Activated naive CD8-positive, alpha-beta T cell treated with anti-CD3 and anti-CD28 coated beads for 36 hours (primary cell): ENCODE measurements at regions not wholly inside any gene's neighbourhood (a gene's known extent, or its start where the extent isn't known, plus 50 kb on each side); places are given as distances from the start of the nearest gene placed in this dataset.
"Not testable (repeated sequence)": the region's sequence is repeated elsewhere in the genome, so short reads cannot be mapped to it uniquely, and the experiment has no call there.

Experiments
- DNase-seq: peaks from one replicate; pipeline ENCODE4 v3.0.0; 2021
- H3K27ac Mint-ChIP-seq: one replicate; pipeline ENCODE4 v1.8.0; 2022; ENCODE audit warnings: mild to moderate bottlenecking, moderate library complexity, mixed read lengths
- H3K27me3 Mint-ChIP-seq: one replicate; pipeline ENCODE4 v1.8.0; 2022; ENCODE audit warnings: mild to moderate bottlenecking, mixed read lengths
- H3K36me3 Mint-ChIP-seq: one replicate; pipeline ENCODE4 v1.8.0; 2021; ENCODE audit warnings: mild to moderate bottlenecking, mixed read lengths
- H3K4me1 Mint-ChIP-seq: one replicate; pipeline ENCODE4 v1.8.0; 2021; ENCODE audit warnings: mixed read lengths
- H3K4me3 Mint-ChIP-seq: one replicate; pipeline ENCODE4 v1.8.0; 2022; ENCODE audit warnings: mild to moderate bottlenecking, moderate library complexity, mixed read lengths
- H3K9me3 Mint-ChIP-seq: one replicate; pipeline ENCODE4 v1.8.0; 2022; ENCODE audit warnings: mixed read lengths

DNA sequence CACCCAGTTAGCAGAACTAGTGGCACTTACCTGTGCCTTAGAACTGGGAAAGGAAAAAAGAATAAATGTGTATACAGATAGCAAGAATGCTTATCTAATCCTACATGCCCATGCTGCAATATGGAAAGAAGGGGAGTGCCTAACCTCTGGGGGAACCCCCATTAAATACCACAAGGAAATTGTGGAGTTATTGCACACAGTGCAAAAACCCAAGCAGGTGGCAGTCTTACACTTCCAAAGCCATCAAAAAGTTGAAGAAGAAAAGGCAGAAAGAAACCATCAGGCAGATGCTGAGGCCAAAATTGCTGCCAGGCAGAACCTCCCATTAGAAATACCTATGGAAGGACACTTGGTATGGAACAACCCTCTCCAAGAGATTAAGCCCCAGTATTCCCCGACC, 246.1 kb upstream of the BTG1 start:
- Mint-ChIP-seq H3K27ac (peak overlapping the region; percentile 34), H3K9me3 (peaks cover 29% of the 10 kb centered on the region), H3K4me1 (peaks cover 51% of the 10 kb centered on the region), H3K36me3 (peaks cover 37% of the 10 kb centered on the region)
- not testable (repeated sequence) for H3K4me3 Mint-ChIP-seq, DNase-seq, H3K27me3 Mint-ChIP-seq

DNA sequence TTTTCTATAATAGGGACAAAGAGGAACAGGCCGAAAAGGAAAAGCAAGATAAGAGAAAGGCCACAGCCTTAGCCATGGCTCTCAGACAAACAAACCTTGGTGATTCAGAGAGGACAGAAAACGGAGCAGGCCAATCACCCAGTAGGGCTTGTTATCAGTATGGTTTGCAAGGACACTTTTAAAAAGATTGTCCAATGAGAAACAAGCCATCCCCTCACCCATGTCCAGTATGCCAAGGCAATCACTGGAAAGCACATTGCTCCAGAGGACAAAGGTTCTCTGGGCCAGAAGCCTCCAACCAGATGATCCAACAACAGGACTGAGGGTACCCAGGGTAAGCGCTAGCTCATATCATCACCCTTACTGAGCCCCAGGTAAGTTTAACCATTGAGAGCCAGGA, 243.8 kb upstream of the BTG1 start:
- Mint-ChIP-seq H3K27ac (no peak overlapping the region), H3K27me3 (no peaks in the 10 kb centered on the region), H3K36me3 (peaks cover 22% of the 10 kb centered on the region)

DNA sequence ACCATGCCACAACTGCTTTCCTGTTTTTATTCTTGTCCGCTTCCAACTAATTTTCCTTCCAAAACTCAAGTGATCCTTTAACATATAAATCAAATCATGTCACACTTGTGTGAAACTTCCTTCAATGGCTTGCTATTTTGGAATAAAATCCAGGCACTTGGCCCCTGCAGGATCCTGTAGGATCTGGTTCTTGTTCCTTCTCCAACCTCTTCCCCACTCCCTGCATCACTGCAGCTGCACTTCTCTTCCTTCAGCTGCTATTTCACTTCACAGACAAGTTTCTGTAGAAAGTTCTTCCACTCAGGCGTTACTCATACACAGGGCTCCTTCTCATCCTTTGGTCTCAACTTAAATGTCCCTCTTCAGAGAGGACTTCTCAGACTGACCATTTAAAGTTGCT, 239.7 kb upstream of the BTG1 start:
- Mint-ChIP-seq H3K4me1 (peaks cover 15% of the 10 kb centered on the region), H3K9me3 (no peaks in the 10 kb centered on the region), H3K4me3 (no peak overlapping the region), H3K27ac (no peak overlapping the region), H3K36me3 (no peaks in the 10 kb centered on the region), H3K27me3 (no peaks in the 10 kb centered on the region)
- no peak for DNase-seq

More for the DNA sequence above, 243.8 kb upstream of the BTG1 start:
- H3K9me3 Mint-ChIP-seq, result peaks cover 19% of the 10 kb centered on the region
- no peak overlapping the region for H3K4me3 Mint-ChIP-seq
- peaks cover 38% of the 10 kb centered on the region for H3K4me1 Mint-ChIP-seq
- DNase-seq, result no peak

DNA sequence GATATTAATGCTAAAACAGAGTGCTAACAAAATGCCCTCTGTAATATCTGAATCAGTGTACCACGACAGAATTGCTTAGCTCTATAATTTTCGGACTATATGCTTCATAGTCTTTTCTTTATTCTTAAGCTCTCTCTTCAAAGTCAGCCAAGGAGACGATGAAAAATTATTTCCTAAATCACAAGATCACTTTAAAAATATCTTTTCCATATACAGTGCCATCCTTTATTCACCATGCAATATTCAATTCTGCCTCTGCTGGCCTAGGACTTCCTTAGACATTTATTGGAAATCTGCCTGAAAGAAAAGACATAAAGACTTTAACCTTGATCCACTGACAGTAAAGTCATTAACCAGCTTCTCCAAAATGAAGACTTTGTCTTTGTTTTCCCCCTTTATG, 238.9 kb upstream of the BTG1 start:
- peaks cover 1% of the 10 kb centered on the region for H3K36me3 Mint-ChIP-seq
- H3K9me3 Mint-ChIP-seq, result peaks cover 2% of the 10 kb centered on the region
- no peak overlapping the region for H3K4me3 Mint-ChIP-seq
- no peak overlapping the region for H3K27ac Mint-ChIP-seq
- no peaks in the 10 kb centered on the region for H3K27me3 Mint-ChIP-seq
- DNase-seq, result no peak
- peaks cover 18% of the 10 kb centered on the region for H3K4me1 Mint-ChIP-seq

DNA sequence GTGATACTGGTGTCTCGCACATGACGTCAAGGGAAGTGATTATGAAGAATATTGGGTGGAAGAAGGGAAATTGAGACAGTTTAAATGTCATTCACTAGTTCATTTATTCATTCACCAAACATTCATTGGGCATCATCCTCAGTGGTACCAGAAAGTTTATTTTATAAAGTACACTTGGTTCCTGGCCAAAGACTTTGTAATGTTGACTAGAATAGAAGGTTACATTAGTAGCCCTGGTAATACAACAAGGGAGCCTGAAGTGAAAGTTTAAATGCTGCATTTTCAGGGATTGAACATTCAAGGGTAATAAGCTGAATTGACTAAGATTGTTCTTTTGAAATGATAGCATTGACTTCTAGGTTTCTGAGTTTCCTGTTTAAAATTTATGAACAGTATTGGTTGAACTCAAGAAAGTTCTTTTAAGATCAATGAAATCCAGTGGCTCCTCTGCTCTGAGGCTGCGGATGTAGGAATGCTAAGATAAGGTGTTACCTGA, 236.8 kb upstream of the BTG1 start:
- H3K27me3 Mint-ChIP-seq, result no peaks in the 10 kb centered on the region
- no peak overlapping the region for H3K27ac Mint-ChIP-seq
- peaks cover 27% of the 10 kb centered on the region for H3K4me1 Mint-ChIP-seq
- peaks cover 5% of the 10 kb centered on the region for H3K9me3 Mint-ChIP-seq
- no peak overlapping the region for H3K4me3 Mint-ChIP-seq
- no peak for DNase-seq
- peaks cover 7% of the 10 kb centered on the region for H3K36me3 Mint-ChIP-seq

DNA sequence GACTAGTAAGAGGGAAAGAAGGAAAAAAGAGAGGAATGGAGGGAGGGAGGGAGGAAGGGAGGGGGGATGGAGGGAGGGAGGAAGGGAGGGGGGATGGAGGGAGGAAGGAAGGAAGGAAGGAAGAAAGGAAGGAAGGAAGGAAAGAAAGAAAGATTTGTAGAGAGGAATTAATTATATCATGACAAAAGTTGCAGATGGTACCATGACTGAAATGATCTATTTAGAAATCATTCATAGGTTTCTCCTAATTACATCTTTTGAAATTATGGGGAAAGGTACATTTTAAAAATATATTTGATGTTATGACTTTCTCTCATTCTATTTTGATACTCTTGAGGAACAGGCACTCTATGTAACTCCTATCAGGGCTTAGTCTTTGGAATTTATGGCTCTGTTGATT, 236.2 kb upstream of the BTG1 start:
- H3K4me3 Mint-ChIP-seq, result no peak overlapping the region
- DNase-seq, result no peak
- no peaks in the 10 kb centered on the region for H3K27me3 Mint-ChIP-seq
- H3K36me3 Mint-ChIP-seq, result peaks cover 7% of the 10 kb centered on the region
- H3K27ac Mint-ChIP-seq, result no peak overlapping the region
- H3K4me1 Mint-ChIP-seq, result peaks cover 27% of the 10 kb centered on the region
- peaks cover 5% of the 10 kb centered on the region for H3K9me3 Mint-ChIP-seq

DNA sequence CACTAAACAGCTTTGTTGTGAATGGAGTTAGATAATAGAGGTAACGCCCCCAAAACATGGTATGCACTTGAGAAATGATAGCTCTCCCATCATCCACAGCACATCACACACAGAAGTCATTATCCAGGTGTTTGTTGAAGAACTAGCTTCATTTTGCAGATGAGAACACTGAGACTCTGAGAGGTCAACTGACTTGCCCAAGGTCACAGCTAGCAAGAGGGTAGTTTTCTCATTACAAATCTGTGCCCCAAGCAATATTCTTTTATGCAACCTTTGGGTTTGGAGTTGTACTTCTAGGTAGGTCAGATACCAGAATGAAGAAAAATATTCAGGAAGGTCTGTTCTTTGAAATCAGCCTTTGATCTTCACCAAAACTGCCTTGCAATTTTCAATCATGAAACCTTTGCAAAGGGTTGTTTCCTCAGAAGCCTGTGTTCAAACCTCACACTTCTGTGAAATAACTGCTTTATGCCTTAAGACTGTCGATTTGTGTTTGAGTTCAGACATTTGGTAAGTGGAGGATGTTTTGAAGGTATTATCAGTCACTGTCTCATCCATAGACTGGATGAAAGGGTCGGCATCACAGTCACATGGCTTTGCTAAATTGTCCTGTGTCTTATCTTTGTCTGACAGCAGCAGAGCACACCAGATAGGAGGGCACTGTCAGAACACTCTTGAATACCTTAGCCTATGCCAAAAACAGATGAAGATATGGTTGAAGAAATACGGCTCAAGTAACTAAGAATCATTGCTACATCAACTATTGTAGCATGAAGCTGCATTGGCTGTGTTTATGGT, 233.2 kb upstream of the BTG1 start:
- peaks cover 7% of the 10 kb centered on the region for H3K9me3 Mint-ChIP-seq
- no peak for DNase-seq
- H3K27me3 Mint-ChIP-seq, result no peaks in the 10 kb centered on the region
- peak overlapping the region; percentile 68 for H3K27ac Mint-ChIP-seq
- H3K4me1 Mint-ChIP-seq, result peaks cover 27% of the 10 kb centered on the region
- peaks cover 7% of the 10 kb centered on the region for H3K36me3 Mint-ChIP-seq
- no peak overlapping the region for H3K4me3 Mint-ChIP-seq

DNA sequence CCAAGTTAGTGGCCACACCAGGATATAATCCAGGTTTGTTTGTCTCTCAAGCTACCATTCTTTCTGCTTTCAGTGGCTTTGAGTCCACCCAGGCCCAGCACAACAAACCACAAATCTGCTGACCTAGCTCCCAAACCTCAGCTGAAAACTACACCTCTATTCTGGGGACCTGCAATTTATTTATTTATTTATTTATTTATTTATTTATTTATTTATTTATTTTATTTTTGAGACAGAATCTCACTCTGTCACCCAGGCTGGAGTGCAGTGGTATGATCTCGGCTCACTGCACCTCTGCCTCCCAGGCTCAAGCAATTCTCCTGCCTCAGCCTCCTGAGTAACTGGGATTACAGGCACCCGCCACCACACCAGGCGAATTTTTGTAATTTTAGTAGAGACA, 229.9 kb upstream of the BTG1 start:
- not testable (repeated sequence) for H3K9me3 Mint-ChIP-seq, H3K36me3 Mint-ChIP-seq, H3K27ac Mint-ChIP-seq, H3K4me3 Mint-ChIP-seq, H3K27me3 Mint-ChIP-seq, DNase-seq
- H3K4me1 Mint-ChIP-seq, result peaks cover 32% of the 10 kb centered on the region

DNA sequence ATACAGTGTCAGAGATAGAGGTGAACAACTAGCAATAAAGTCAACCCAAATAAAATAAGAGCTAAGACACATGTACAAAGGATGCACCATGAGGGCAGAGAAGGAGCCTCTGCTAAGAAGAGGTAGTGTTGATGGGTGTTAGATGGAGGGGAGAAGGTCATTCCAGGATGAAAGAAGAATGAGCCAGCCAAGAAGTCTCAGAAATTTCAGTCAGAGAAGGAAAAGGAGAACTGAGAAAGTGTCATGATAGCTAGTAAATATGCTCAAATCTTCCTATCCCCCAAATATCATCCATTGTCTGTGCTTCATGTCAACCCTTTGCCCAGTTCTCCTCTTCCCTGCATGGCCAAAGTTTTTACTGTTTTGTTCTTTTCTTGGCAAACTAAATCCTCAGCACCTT, 225.2 kb upstream of the BTG1 start:
- Mint-ChIP-seq H3K27me3 (no peaks in the 10 kb centered on the region), H3K27ac (no peak overlapping the region), H3K4me1 (peaks cover 17% of the 10 kb centered on the region), H3K4me3 (no peak overlapping the region), H3K36me3 (peaks cover 3% of the 10 kb centered on the region), H3K9me3 (peaks cover 3% of the 10 kb centered on the region)
- DNase-seq, result no peak

DNA sequence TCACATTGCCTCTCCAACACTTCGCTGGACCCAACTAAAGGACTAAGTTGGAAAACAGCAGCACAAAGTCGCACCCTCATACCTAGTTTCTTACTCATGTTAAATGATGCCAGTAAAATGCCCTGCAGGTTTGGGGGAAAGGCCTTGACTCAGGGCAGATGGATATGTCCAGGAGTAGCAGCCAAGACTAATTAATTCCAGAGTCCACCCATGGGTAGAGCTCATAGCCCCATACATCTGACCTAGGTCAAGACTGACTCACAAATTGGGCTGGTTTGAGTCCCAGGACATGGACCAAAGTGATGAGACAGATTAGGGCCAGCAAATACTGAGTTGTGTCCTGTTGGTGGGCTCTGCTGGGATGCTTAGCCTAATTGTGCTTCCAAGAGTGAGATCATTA, 224.0 kb upstream of the BTG1 start:
- no peak overlapping the region for H3K4me3 Mint-ChIP-seq

DNA sequence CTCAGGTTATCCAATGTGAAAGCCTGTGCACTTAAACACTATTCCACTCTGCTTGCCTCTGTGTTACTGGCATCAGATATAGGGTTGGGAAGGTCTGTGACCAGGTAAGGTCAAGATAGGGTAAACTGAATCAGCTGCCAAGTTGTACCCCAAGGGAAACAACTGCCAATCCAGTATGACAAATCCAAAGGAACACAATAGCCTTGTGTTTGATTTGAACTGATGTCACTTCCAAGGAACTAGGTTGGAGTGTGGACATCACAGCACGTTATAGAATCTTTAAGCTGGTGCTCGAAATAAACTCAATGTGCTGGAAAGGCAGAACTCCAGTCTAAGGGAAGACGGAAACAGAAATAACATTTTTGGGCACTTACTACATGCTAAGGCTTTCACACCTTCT, 223.4 kb upstream of the BTG1 start:
- H3K27me3 Mint-ChIP-seq, result no peaks in the 10 kb centered on the region

More for the DNA sequence above, 224.0 kb upstream of the BTG1 start:
- H3K27me3 Mint-ChIP-seq, result no peaks in the 10 kb centered on the region
- peaks cover 3% of the 10 kb centered on the region for H3K9me3 Mint-ChIP-seq
- peaks cover 3% of the 10 kb centered on the region for H3K36me3 Mint-ChIP-seq
- H3K27ac Mint-ChIP-seq, result no peak overlapping the region
- DNase-seq, result no peak
- H3K4me1 Mint-ChIP-seq, result peaks cover 22% of the 10 kb centered on the region

DNA sequence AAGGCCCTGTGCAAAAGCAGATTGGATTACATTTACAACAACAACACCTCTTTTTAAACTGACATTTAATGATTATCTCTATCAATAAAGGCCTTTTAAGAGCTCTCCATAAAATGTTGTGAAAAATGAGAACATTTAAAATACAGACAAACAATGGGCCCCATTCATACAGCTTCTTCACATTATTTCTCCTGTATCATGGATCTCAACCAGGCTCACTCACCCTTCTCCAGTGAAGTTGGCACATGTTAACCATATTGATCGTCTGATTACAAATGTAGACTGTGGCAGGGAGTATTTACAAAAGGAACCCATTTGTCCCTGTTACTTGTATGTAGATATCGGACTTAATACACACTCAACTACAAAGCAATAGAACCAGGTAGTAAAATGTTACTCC, 220.2 kb upstream of the BTG1 start:
- H3K9me3 Mint-ChIP-seq, result peaks cover 11% of the 10 kb centered on the region
- no peak overlapping the region for H3K4me3 Mint-ChIP-seq
- H3K36me3 Mint-ChIP-seq, result peaks cover 12% of the 10 kb centered on the region
- no peaks in the 10 kb centered on the region for H3K27me3 Mint-ChIP-seq
- H3K4me1 Mint-ChIP-seq, result peaks cover 45% of the 10 kb centered on the region
- no peak overlapping the region for H3K27ac Mint-ChIP-seq
- no peak for DNase-seq

More for the DNA sequence above, 223.4 kb upstream of the BTG1 start:
- Mint-ChIP-seq H3K27ac (no peak overlapping the region), H3K36me3 (peaks cover 3% of the 10 kb centered on the region), H3K4me1 (peaks cover 27% of the 10 kb centered on the region), H3K4me3 (no peak overlapping the region), H3K9me3 (peaks cover 3% of the 10 kb centered on the region)
- no peak for DNase-seq

DNA sequence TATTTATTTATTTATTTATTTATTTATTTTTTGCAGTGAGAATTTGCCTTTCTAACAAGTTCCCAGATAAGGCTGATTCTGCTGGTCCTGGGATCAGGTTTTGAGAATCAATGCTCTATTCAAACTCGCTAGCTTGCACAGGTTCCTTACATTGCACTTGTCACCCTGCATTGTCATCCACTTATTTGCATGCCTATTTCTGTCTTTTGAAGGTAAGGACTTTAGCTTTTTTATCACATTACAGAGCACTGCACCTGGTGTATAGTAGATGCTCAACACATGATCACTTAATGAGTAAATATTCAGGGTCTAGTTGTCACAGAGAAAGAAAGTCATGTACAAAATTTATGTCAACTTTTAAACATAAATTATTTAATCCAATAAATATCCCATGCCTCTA, 219.7 kb upstream of the BTG1 start:
- no peak overlapping the region for H3K4me3 Mint-ChIP-seq

DNA sequence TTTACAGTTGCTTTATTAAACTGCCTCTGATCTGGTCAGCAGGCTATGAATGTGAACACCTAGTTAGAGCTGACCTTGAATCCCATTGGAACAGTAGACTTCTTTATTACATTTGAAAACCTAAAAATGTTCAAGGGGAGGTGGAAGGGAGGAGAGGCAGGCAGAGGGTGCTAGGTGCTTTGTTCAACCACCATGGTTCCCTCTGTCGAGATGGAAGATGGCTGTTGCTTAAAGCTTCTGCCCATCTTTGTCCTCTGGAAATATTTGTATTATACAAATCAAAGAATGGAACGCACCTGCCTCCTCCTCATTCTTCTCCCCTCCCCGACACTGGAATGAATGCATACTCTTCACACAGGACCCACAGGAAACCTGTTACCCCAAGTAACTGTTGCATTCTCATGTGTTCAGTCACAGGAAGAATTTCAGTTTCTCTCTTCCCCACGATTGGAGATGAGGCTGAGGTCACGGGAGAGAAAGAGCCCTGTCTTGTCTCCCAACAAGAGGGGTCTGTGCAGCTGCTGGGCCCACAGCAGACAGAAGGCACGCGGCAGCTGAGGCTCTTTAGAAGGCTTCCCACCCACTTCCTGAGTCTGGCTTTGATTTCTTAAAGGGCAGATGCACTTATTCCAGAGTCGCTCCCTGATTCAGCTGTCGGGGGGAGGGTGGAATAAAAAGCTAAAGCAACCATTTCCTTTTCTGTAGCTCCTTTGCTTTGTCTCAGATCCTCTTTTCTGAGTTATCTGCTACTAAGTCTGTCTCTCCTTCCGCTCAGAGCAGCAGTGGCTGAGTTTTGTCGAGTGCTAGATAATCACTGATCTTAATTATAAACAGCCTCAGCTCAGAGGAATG, 217.9 kb upstream of the BTG1 start:
- peaks cover 33% of the 10 kb centered on the region for H3K36me3 Mint-ChIP-seq
- H3K4me1 Mint-ChIP-seq, result peaks cover 44% of the 10 kb centered on the region

More for the DNA sequence above, 219.7 kb upstream of the BTG1 start:
- Mint-ChIP-seq H3K4me1 (peaks cover 46% of the 10 kb centered on the region), H3K27me3 (no peaks in the 10 kb centered on the region), H3K36me3 (peaks cover 17% of the 10 kb centered on the region), H3K27ac (no peak overlapping the region), H3K9me3 (peaks cover 16% of the 10 kb centered on the region)
- no peak for DNase-seq

DNA sequence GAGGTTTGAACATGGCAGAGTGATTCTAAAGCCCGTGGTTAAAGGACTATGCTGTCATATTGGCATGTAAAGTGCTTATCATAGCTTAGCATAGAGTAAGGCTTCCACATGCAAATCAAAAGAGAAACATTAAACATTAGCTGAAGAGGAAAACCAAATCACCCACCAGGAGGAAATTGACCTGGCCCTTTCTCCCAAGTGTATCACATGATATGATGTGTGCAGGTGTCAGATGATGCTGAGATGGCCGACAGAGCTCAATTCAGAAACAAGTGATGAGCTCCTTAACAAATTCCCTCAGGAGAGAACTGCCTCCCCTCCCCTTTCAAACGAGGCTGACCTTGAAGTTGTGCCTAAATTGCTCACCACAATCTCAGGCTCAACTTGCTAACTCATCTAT, 217.1 kb upstream of the BTG1 start:
- H3K36me3 Mint-ChIP-seq, result peaks cover 36% of the 10 kb centered on the region
- H3K9me3 Mint-ChIP-seq, result peaks cover 24% of the 10 kb centered on the region
- DNase-seq, result no peak
- H3K4me1 Mint-ChIP-seq, result peaks cover 44% of the 10 kb centered on the region
- H3K27me3 Mint-ChIP-seq, result no peaks in the 10 kb centered on the region
- peak overlapping the region; percentile 79 for H3K4me3 Mint-ChIP-seq
- H3K27ac Mint-ChIP-seq, result peak overlapping the region; percentile 89

More for the DNA sequence above, 217.9 kb upstream of the BTG1 start:
- Mint-ChIP-seq H3K27ac (peak overlapping the region; percentile 89), H3K27me3 (no peaks in the 10 kb centered on the region), H3K4me3 (peak overlapping the region; percentile 79), H3K9me3 (peaks cover 22% of the 10 kb centered on the region)
- DNase-seq, result peak; percentile 31
